ENCODE measurements at regions not wholly inside any gene's neighbourhood (a gene's known extent, or its start where the extent isn't known, plus 50 kb on each side); places are given as distances from the start of the nearest gene placed in this dataset.

GRCh38 chr1:58246549-58246948 is 300.0 kb downstream of the OMA1 start:
- no peak for TF ChIP-seq PAX5 (IDR thresholded peaks at IDR 0.05; ENCODE audit: insufficient read depth, low read length, severe bottlenecking)
- no peak for TF ChIP-seq POLR2AphosphoS5 (IDR thresholded peaks at IDR 0.05; ENCODE audit: low read depth, low read length)
- no peak for TF ChIP-seq POLR2A (IDR thresholded peaks at IDR 0.05; ENCODE audit: low read depth, low read length)
- TF ChIP-seq TAF1 (IDR thresholded peaks at IDR 0.05; ENCODE audit: low read depth, low read length) = no peak
- no peak for TF ChIP-seq SPI1 (IDR thresholded peaks at IDR 0.05; ENCODE audit: low read depth, low read length)
